ENCODE measurements at regions not wholly inside any gene's neighbourhood (a gene's known extent, or its start where the extent isn't known, plus 50 kb on each side); places are given as distances from the start of the nearest gene placed in this dataset.

GRCh38 chr21:15252431-15252830, 187.6 kb upstream of the NRIP1 start:
- TF ChIP-seq CTCF (IDR thresholded peaks at IDR 0.05; ENCODE audit: insufficient read depth, low read length): no peak
- TF ChIP-seq POLR2AphosphoS5 (IDR thresholded peaks at IDR 0.05; ENCODE audit: low read depth): no peak
- TF ChIP-seq REST (IDR thresholded peaks at IDR 0.05; ENCODE audit: insufficient replicate concordance, low read depth): no peak
